ENCODE measurements at regions not wholly inside any gene's neighbourhood (a gene's known extent, or its start where the extent isn't known, plus 50 kb on each side); places are given as distances from the start of the nearest gene placed in this dataset.

- no peak for TF ChIP-seq CTCF (IDR thresholded peaks at IDR 0.05)
- DNase-seq (ENCODE audit: low spot score), result no peak
- ATAC-seq (ENCODE audit: low FRiP score), result no peak
Observed at GRCh38 chr2:19457809-19458208, 99.4 kb upstream of the OSR1 start.

- DNase-seq (ENCODE audit: low spot score) (no peak), ATAC-seq (ENCODE audit: low FRiP score) (no peak)
- no peak for TF ChIP-seq CTCF (IDR thresholded peaks at IDR 0.05)
Observed at GRCh38 chr2:19456705-19457309, 98.4 kb upstream of the OSR1 start.

- no peak for TF ChIP-seq CTCF (IDR thresholded peaks at IDR 0.05)
- ATAC-seq (ENCODE audit: low FRiP score) (no peak), DNase-seq (ENCODE audit: low spot score) (no peak)
Observed at GRCh38 chr2:19454125-19454524, 95.7 kb upstream of the OSR1 start.

- TF ChIP-seq CTCF (IDR thresholded peaks at IDR 0.05), result no peak
- DNase-seq (ENCODE audit: low spot score) (no peak), ATAC-seq (ENCODE audit: low FRiP score) (no peak)
Observed at GRCh38 chr2:19442731-19443130, 84.3 kb upstream of the OSR1 start.

GRCh38 chr2:19439081-19439480 is 80.7 kb upstream of the OSR1 start:
- DNase-seq (ENCODE audit: low spot score), result no peak
- no peak for ATAC-seq (ENCODE audit: low FRiP score)
- TF ChIP-seq CTCF (IDR thresholded peaks at IDR 0.05), result no peak

- TF ChIP-seq CTCF (IDR thresholded peaks at IDR 0.05), result no peak
- ATAC-seq (ENCODE audit: low FRiP score) (no peak), DNase-seq (ENCODE audit: low spot score) (no peak)
Observed at GRCh38 chr2:19435815-19436214, 77.4 kb upstream of the OSR1 start.

- DNase-seq (ENCODE audit: low spot score), result no peak
- no peak for TF ChIP-seq CTCF (IDR thresholded peaks at IDR 0.05)
- ATAC-seq (ENCODE audit: low FRiP score), result peak; percentile 74
Observed at GRCh38 chr2:19434413-19434812, 76.0 kb upstream of the OSR1 start.

Measured in omental fat pad (tissue), 3 donors.